ENCODE measurements at regions not wholly inside any gene's neighbourhood (a gene's known extent, or its start where the extent isn't known, plus 50 kb on each side); places are given as distances from the start of the nearest gene placed in this dataset.

- TF ChIP-seq, protein P1, sequence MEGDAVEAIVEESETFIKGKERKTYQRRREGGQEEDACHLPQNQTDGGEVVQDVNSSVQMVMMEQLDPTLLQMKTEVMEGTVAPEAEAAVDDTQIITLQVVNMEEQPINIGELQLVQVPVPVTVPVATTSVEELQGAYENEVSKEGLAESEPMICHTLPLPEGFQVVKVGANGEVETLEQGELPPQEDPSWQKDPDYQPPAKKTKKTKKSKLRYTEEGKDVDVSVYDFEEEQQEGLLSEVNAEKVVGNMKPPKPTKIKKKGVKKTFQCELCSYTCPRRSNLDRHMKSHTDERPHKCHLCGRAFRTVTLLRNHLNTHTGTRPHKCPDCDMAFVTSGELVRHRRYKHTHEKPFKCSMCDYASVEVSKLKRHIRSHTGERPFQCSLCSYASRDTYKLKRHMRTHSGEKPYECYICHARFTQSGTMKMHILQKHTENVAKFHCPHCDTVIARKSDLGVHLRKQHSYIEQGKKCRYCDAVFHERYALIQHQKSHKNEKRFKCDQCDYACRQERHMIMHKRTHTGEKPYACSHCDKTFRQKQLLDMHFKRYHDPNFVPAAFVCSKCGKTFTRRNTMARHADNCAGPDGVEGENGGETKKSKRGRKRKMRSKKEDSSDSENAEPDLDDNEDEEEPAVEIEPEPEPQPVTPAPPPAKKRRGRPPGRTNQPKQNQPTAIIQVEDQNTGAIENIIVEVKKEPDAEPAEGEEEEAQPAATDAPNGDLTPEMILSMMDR (conservative IDR thresholded peaks at IDR 0.05; ENCODE audit: low read length), result no peak
- TF ChIP-seq EZH2phosphoT487 (IDR thresholded peaks at IDR 0.05; ENCODE audit: borderline replicate concordance), result no peak
Observed at GRCh38 chr16:48445782-48446533, 60.7 kb upstream of the SIAH1 start.

Data from Loucy (cell line).